Activated B cell treated with CpG ODN at 0.5 μM for 24 hours (primary cell): ENCODE measurements at regions not wholly inside any gene's neighbourhood (a gene's known extent, or its start where the extent isn't known, plus 50 kb on each side); places are given as distances from the start of the nearest gene placed in this dataset.

ENCODE experiments used
- ATAC-seq: fragments of 200-7000 bp; cut with Tn5 transposase; one replicate; pipeline ENCODE4 v1.10.0; 2021; ENCODE audit warnings: low read depth, mild to moderate bottlenecking, moderate library complexity
- CTCF ChIA-PET: fragments of 350-600 bp; sonication (Branson Sonifier 250); formaldehyde crosslinking; loops from one replicate; lab custom pipeline; 2021; ENCODE audit warnings: antibody characterized with exemption; lab: Charles Lee
- POLR2A ChIA-PET: fragments of 350-600 bp; sonication (Branson Sonifier 250); formaldehyde crosslinking; loops from one replicate; lab custom pipeline; 2021; ENCODE audit warnings: antibody characterized with exemption; lab: Charles Lee
- DNase-seq: peaks from one replicate; pipeline ENCODE4 v3.0.0; 2022
- H3K27ac Mint-ChIP-seq: one replicate; pipeline ENCODE4 v1.8.0; 2020; ENCODE audit warnings: mixed read lengths
- H3K27me3 Mint-ChIP-seq: one replicate; pipeline ENCODE4 v1.8.0; 2021; ENCODE audit warnings: mixed read lengths
- H3K36me3 Mint-ChIP-seq: one replicate; pipeline ENCODE4 v1.8.0; 2021; ENCODE audit warnings: low read depth, mixed read lengths
- H3K4me1 Mint-ChIP-seq: one replicate; pipeline ENCODE4 v1.8.0; 2021; ENCODE audit warnings: mixed read lengths
- H3K4me3 Mint-ChIP-seq: one replicate; pipeline ENCODE4 v1.8.0; 2020; ENCODE audit warnings: mild to moderate bottlenecking, mixed read lengths
- H3K9me3 Mint-ChIP-seq: one replicate; pipeline ENCODE4 v1.8.0; 2020; ENCODE audit warnings: mixed read lengths
- CTCF ChIP-seq: fragments of 200-600 bp; IDR thresholded peaks from one replicate; pipeline ENCODE4 v1.8.0; 2022; ENCODE audit warnings: antibody characterized with exemption, mild to moderate bottlenecking
- intact Hi-C: fragments of 100-400 bp; cut with micrococcal nuclease; formaldehyde crosslinking; loops from one replicate; pipeline ENCODE4 v1.15.1; 2024

GRCh38 chr1:29602203-29602602 is 365.9 kb downstream of the PTPRU start:
- Mint-ChIP-seq H3K27ac (no peak overlapping the region), H3K4me3 (no peak overlapping the region), H3K9me3 (no peaks in the 10 kb centered on the region), H3K27me3 (peaks cover 7% of the 10 kb centered on the region), H3K4me1 (no peaks in the 10 kb centered on the region), H3K36me3 (no peaks in the 10 kb centered on the region)
- POLR2A ChIA-PET = no interaction called here
- intact Hi-C loops = no loop called here
- TF ChIP-seq CTCF = no peak
- CTCF ChIA-PET = no interaction called here
- ATAC-seq (no peak), DNase-seq (no peak)

- Mint-ChIP-seq H3K36me3 (no peaks in the 10 kb centered on the region), H3K4me3 (no peak overlapping the region), H3K27me3 (peaks cover 9% of the 10 kb centered on the region), H3K4me1 (no peaks in the 10 kb centered on the region), H3K9me3 (no peaks in the 10 kb centered on the region), H3K27ac (no peak overlapping the region)
- POLR2A ChIA-PET = no interaction called here
- no peak for ATAC-seq
- DNase-seq = no peak
- intact Hi-C loops = no loop called here
- no peak for TF ChIP-seq CTCF
- CTCF ChIA-PET = no interaction called here
Measured at GRCh38 chr1:29601021-29601420, 364.7 kb downstream of the PTPRU start.

GRCh38 chr1:29599826-29600225 is 363.5 kb downstream of the PTPRU start:
- DNase-seq = no peak
- Mint-ChIP-seq H3K27ac (no peak overlapping the region), H3K9me3 (no peaks in the 10 kb centered on the region), H3K4me3 (no peak overlapping the region), H3K27me3 (peaks cover 7% of the 10 kb centered on the region), H3K36me3 (no peaks in the 10 kb centered on the region), H3K4me1 (no peaks in the 10 kb centered on the region)
- intact Hi-C loops = no loop called here
- no peak for ATAC-seq
- ChIA-PET CTCF (no interaction called here), POLR2A (no interaction called here)
- no peak for TF ChIP-seq CTCF

- POLR2A ChIA-PET = no interaction called here
Measured at GRCh38 chr1:29599071-29599470, 362.7 kb downstream of the PTPRU start.

GRCh38 chr1:29597861-29598260 is 361.5 kb downstream of the PTPRU start:
- Mint-ChIP-seq H3K4me1 (no peaks in the 10 kb centered on the region), H3K36me3 (no peaks in the 10 kb centered on the region), H3K27ac (no peak overlapping the region), H3K4me3 (no peak overlapping the region), H3K27me3 (peaks cover 7% of the 10 kb centered on the region), H3K9me3 (no peaks in the 10 kb centered on the region)
- CTCF ChIA-PET = no interaction called here
- DNase-seq (no peak), ATAC-seq (no peak)
- POLR2A ChIA-PET = no interaction called here
- intact Hi-C loops = no loop called here
- TF ChIP-seq CTCF = no peak

More at GRCh38 chr1:29599071-29599470, 362.7 kb downstream of the PTPRU start:
- DNase-seq (no peak), ATAC-seq (no peak)
- no peak for TF ChIP-seq CTCF
- Mint-ChIP-seq H3K27ac (no peak overlapping the region), H3K27me3 (peaks cover 7% of the 10 kb centered on the region), H3K4me1 (no peaks in the 10 kb centered on the region), H3K4me3 (no peak overlapping the region), H3K36me3 (no peaks in the 10 kb centered on the region), H3K9me3 (no peaks in the 10 kb centered on the region)
- CTCF ChIA-PET = no interaction called here
- intact Hi-C loops = no loop called here
